Non-pigmented ciliary epithelial cell (primary cell): ENCODE measurements at regions not wholly inside any gene's neighbourhood (a gene's known extent, or its start where the extent isn't known, plus 50 kb on each side); places are given as distances from the start of the nearest gene placed in this dataset.
A peak's percentile ranks its signal among the peaks of the same experiment; 100 is the strongest.

Experiments used
- DNase-seq: peaks from one replicate; pipeline ENCODE4 v3.0.0-alpha.2; 2010; ENCODE audit warnings: low read depth

DNA sequence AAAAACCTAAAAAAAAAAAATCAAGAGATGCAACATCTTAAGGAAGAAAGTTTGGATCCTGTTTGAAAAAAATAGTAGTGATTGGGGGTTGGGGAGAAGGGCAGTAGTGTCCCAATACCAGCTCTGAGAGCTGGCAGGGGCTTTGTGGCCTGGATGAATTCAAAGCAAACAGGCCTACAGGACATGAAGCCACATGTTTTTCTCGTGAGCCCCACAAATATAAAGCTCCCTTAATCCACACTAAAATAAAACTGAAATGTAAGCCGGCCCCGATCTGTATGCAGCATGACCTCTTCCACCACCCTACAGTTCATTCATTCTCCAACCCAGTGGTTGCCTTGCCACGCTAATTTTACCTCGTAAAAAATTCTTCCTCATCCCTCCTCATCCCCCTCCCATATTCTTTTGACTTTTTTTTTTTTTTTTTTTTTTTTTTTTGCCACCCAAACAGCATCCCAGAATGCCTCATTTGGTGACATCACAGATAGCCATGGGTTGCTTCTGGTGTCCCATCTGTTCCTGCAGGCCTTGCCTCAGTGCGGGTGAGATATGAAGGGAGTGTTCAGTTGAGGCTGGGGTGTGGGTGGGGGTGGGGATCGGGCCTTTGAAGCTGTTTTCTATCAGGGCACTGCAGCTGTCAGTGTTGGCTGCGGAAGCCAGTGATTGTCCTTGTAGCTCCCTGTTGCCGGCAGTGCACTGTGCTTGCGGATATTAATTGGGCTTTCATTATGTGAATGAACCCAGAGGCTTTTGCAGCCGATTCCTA is 81.6 kb upstream of the NFIB start:
- no peak for DNase-seq

DNA sequence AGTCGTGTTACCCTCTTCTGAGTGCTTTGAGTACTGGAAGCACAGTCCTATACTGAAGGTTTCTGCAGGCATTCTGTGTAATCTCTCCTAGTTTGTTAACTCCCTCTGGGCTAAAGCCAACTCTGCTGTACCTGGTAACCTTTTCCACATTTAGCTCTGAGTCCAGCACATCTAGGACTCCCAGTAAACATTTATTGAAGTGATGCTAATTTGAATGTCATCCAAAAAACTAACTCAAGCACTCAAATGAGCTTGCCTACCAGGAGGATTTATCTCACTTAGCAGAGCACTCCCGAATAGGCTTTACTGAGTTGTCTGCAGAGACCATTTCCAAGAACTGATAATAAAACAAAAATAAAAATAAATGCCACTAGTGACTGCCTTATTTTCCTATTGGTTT is 79.5 kb upstream of the NFIB start:
- DNase-seq = no peak

DNA sequence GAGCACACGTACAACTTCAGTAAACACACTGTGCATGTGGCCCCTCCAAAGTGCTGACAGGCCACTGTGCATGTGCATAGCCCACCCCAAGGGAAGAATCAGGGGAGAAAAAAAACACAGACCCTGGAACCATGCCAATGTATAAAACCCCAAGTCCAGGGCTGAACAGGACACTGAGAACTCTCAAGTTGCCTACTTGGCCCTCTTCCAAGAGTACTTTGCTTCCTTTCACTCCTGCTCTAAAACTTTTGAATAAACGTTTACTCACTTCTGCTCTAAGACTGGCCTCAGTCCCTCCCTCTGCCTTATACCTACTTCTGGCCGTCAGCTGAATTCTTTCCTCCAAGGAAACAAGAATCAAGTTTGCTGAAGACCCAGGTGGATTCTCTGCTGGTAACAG is 77.7 kb upstream of the NFIB start:
- DNase-seq = no peak

DNA sequence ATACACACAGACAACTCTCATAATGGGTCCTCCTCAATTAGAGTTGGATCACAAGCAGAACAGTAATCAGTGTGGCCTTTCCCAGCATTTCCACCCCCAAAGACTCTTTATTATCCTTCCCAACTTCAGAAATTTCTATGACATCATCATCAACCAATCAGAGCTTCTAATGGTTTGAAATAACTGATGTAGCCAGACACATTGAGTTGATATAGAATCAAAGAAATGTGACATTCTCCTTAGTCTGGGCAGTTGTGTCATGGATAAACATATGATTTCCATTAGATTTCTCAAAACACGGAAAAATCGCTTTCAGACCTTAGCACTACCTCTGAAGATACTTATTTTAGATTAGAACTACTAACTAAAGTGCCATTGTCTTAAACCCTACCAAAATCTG is 75.7 kb upstream of the NFIB start:
- DNase-seq = no peak

DNA sequence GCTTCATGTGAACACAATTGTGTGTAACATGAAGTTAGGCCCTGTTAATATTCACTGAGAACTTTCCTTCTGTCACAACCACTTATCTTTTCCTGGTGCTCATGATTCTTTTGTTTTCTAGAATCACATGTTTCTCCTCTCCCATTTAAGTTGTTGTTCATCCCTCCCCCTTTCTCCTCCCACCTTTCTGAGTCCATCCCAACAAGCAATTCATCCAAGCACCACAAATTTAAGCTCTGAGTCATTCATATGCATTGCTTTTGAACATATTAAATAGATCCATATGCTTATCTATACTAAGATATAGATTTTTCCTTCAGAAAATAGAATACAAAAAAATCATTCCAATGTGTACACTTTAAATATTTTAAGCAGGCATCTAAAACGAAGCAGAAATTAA is 75.2 kb upstream of the NFIB start:
- DNase-seq = no peak

DNA sequence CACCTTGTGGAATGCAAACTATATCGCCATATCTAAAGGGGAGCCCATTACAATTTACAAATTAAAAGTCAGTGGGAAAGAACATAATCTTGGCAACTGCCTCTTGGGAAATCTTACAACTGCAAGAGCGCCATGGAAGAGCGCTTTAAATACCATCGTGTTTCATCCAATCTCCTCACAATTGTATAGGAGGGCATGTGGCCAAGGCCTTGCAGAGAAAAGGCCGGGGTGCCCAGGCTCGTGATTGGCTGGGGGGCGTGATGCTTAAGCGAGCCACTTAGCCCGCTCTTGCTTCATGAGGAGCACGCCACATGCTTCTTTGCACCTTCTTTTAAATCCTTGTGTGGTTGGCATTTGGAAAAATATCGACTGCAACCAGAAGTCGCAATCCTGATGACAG is 69.8 kb upstream of the NFIB start:
- DNase-seq = no peak

DNA sequence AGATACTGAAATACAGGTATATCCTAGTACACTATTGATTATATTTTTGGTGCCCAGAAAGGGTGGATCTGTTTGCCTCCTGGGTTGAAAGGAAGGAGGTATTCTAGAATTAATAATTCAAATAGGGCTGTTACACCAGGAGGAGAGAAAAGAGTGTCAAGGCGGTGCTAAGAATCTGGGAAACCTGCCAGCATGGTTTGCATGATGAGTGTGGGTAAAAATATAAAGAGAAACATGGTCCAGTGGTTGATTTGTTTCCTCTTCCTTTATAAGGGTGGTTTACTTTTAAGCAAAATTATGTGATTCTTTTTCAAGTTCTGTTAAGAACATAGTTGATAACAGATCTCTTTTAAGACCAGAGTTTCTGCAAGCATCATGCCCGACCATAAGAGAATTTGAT is 69.4 kb upstream of the NFIB start:
- DNase-seq = no peak

DNA sequence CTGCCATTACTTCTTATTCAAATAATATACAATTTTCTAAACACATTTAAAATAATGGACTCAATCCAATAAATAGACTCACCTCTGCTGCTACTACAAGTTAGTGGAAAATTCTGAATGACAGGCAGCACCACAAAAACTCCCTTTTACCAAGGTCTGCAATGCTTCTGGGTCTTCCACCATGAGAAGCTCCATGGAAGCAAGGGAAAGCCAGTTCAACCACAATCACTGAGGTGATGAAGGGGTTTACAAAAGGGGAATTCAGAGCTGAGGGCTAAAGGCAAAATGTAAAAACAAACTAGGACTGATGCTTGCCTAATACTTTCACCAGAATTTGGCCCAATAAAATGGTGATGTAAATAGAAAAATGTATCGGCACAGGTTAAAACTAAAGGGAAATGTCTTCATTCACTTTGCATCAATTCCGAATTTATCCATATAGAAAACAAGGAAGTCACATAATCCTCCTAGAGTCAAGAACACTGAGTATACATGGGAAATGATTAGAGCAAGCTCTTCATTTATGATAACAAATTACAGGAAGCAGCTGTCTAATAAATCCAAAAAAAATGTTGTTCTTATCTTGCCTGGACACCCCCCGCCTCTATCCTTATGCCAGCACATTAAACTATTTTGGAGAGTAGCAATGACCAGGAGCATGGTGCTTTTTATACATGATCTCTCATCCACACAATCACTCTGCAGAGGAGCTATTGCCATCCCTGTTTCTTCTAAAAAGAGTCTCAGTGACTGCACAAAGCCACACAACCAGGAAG is 66.3 kb upstream of the NFIB start:
- DNase-seq = no peak

DNA sequence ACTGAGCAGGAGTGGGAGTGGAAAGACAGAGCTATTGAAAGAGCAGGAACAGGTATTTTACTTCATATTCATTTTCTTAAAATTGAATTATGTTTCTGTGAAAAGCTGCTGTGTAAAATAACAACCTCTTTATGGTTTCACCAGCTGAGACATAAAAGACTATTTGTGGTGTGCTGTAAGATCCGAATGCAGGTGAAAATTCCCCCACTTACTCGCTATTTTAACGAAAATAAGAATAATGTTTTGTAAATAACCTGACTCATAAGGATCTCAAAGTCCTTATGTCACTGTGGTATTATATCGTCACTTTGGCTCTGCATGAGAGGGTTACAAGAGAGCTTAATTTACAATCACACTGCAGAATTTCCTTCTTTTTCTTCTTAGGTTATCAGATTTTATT is 65.3 kb upstream of the NFIB start:
- no peak for DNase-seq

DNA sequence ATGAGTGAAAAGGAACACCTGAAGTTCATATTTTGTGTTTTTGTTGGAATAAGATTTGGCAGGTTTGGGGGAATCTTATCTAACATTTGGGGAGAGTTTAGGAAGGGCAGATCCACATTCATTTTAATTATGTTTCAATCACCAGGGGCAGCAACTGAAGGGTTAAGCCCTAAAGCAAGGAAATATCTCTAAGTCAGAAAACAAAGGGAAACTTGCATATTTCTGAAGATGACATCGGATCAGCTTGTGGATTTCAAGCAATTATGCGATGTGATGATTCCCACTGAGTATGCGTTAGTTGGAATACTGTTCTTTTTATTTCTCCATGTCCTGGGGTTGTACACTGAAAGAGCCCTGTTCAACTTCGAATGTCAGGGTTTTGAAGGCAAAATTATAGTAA is 59.8 kb upstream of the NFIB start:
- DNase-seq = no peak

DNA sequence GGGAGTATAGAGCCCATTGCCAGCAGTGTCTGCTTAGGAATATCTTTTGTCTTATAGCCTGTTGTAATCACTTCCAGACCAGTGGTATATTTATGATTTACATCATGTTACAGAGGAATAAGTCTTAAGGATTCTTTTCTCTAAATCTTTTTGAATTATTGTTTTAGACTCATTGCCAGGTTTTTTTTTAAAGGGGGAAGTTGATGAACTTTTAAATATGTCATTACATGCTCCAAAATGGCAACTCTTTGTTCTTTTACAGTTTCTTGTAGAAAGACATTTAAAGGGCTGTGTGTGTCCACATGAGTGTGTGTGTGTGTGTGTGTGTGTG is 59.4 kb upstream of the NFIB start:
- no peak for DNase-seq

DNA sequence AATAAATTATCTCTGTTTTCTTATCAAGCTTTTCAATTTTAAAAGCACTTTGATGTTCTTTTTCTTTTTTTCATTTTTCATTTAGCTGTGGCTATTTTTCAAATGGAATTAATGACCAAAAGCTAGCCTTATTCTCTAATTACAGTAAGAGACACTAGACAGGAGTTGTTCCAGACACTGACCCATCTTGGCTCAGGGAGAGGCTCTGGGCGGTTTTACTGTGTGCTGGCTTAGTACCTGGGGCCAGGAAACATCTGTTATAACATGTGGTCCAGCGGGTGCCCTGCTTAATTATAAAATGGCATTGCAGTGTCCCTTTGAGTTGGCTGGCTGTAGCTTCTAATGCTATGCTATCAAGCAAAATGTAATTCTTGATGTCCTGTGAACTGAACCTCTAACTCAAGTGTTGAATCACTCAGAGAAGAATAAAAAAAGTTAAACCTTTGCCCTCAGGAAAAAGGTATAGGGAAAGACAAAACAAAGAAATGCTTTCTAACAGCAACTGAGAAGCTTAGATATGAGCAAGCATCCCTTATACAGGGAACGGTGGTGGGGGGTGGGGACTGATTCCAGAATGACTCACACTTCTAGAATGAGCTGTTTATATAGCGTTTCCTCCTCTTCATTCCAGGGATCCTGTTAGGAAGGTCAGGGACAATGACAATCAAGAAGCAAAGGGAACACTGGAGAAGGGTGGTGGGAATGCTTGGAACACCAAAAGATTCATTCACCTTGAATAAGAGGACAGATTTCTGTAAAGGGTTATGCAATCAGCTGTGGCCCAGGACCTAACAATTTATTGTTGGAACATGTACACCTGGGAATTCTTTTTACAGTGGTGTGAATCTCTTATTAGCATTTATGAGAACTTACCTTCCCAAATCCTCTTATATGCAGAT is 58.7 kb upstream of the NFIB start:
- no peak for DNase-seq

DNA sequence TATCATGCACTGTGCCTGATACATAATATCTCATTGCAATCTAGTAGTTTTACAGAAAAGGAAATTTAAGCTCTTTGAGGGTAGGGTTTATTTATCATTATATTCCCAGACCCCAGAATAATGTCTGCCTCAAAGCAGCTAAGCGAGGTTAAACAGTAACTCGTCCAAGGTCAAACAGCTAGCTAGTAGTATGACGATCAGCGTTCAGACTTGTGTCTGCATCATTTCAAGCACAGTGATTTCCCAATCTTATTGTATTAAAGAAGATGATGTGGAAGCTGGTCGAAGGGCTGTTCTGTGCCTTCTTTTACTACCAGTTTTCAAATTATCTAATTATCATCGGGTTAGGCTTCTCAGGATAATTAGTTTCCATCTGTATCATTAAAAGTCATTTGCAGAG is 55.1 kb upstream of the NFIB start:
- no peak for DNase-seq

DNA sequence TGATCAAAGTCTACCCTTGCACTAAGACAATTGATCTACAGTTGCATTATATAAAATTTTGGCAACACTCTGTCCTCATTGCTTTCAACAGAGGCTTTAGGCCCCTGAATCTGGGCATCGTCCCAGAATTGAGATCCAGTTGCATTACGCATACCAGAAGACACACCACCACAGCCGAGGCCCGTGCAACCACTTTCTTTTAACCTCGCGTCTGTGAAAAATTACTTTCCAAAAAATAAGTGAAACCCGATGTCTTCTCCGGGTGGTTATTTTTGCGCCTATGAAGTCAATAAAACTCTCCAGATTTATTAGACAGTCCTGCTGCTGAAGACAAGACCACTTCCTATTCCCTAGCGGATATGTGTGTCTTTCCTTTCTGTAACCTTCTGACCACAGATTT is 52.1 kb upstream of the NFIB start:
- peak; percentile 54 for DNase-seq

DNA sequence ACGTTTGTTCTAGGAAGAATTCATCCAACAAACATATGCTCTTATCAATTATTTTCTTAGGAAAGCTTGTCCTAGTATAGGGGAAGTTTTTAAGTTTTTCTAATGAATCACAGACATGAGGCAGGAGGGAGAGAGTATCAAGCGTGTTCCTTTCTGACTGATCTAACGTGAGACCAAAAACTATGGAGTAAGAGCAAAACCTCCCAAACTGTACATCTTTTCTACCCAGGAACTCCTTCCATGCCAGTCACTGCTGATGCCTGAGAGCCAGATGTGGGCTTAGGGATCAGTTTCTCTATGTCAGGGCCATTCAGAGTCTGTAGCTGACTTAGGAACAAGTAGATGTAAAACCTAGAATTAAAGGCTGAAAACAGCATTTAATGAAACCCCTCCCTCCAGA is 51.7 kb upstream of the NFIB start:
- DNase-seq = no peak
